Gastrocnemius medialis (tissue), 4 donors: ENCODE measurements at regions not wholly inside any gene's neighbourhood (a gene's known extent, or its start where the extent isn't known, plus 50 kb on each side); places are given as distances from the start of the nearest gene placed in this dataset.

ENCODE experiments used
- POLR2A ChIP-seq, 2 donors: fragments of 450-650 bp; IDR thresholded peaks; one replicate each; pipeline ENCODE4 v1.6.1; 2017; ENCODE audit warnings: antibody characterized with exemption in 2 of 2, mild to moderate bottlenecking in 2 of 2, moderate library complexity in 2 of 2
- TF ChIP-seq, protein P1 (sequence below), 5 experiments: fragments of 450-650 bp in 3 of 5; fragments of 200-600 bp in 2 of 5; sonication (generic) in 2 of 5; IDR thresholded peaks in 4 of 5; conservative IDR thresholded peaks in 1 of 5; 1 replicate in 4 of 5; 2 replicates in 1 of 5; pipeline ENCODE4 v1.5.1; 2016 to 2019; ENCODE audit warnings: antibody characterized with exemption in 5 of 5, mild to moderate bottlenecking in 3 of 5, moderate library complexity in 3 of 5

DNA sequence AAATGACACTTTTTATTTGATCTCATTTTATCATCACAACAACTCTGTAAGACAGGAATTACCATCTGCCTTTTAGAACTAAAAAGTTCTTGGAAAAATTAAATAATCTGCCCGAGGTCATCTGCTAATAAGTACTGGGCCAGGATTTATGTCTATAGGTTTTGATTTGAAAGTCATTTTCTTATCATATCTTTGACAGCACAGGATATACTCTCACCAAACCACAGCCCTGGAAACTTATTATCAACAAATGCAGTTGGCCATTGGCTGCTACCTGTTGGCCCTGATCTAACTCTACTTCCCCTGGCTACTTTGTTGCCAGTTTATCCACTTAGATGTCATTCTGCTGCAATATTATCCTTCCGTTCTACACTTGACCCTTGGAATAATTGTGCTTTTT is 354.6 kb downstream of the RAD51AP2 start:
- TF ChIP-seq, protein P1, sequence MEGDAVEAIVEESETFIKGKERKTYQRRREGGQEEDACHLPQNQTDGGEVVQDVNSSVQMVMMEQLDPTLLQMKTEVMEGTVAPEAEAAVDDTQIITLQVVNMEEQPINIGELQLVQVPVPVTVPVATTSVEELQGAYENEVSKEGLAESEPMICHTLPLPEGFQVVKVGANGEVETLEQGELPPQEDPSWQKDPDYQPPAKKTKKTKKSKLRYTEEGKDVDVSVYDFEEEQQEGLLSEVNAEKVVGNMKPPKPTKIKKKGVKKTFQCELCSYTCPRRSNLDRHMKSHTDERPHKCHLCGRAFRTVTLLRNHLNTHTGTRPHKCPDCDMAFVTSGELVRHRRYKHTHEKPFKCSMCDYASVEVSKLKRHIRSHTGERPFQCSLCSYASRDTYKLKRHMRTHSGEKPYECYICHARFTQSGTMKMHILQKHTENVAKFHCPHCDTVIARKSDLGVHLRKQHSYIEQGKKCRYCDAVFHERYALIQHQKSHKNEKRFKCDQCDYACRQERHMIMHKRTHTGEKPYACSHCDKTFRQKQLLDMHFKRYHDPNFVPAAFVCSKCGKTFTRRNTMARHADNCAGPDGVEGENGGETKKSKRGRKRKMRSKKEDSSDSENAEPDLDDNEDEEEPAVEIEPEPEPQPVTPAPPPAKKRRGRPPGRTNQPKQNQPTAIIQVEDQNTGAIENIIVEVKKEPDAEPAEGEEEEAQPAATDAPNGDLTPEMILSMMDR (IDR thresholded peaks at IDR 0.05 in 4 of 5, conservative IDR thresholded peaks at IDR 0.05 in 1 of 5) = no peak
- TF ChIP-seq POLR2A (IDR thresholded peaks at IDR 0.05) = no peak
